ENCODE measurements at regions not wholly inside any gene's neighbourhood (a gene's known extent, or its start where the extent isn't known, plus 50 kb on each side); places are given as distances from the start of the nearest gene placed in this dataset.

DNA sequence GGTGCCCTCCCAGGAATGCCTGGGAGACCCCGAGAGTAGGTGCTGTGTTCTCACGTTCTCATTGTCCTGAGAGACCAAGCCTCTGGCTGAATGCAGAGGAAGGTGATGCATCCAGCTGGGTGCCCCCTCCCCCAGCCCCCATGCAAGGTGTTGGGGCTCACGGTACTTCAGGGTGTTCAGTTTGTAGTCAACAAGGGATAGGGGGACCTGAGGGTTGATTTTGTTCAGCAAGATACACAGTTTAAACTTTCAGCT, 60.4 kb upstream of the DUSP5 start:
- DNase-seq (ENCODE audit: low read depth), result no peak
- H3K4me3 ChIP-seq (ENCODE audit: control insufficient read depth, low read depth, low read length), result no peak overlapping the region
- TF ChIP-seq, protein P1, sequence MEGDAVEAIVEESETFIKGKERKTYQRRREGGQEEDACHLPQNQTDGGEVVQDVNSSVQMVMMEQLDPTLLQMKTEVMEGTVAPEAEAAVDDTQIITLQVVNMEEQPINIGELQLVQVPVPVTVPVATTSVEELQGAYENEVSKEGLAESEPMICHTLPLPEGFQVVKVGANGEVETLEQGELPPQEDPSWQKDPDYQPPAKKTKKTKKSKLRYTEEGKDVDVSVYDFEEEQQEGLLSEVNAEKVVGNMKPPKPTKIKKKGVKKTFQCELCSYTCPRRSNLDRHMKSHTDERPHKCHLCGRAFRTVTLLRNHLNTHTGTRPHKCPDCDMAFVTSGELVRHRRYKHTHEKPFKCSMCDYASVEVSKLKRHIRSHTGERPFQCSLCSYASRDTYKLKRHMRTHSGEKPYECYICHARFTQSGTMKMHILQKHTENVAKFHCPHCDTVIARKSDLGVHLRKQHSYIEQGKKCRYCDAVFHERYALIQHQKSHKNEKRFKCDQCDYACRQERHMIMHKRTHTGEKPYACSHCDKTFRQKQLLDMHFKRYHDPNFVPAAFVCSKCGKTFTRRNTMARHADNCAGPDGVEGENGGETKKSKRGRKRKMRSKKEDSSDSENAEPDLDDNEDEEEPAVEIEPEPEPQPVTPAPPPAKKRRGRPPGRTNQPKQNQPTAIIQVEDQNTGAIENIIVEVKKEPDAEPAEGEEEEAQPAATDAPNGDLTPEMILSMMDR (IDR thresholded peaks at IDR 0.05; ENCODE audit: control insufficient read depth, insufficient read depth, low read depth, low read length, missing control alignments), result no peak

DNA sequence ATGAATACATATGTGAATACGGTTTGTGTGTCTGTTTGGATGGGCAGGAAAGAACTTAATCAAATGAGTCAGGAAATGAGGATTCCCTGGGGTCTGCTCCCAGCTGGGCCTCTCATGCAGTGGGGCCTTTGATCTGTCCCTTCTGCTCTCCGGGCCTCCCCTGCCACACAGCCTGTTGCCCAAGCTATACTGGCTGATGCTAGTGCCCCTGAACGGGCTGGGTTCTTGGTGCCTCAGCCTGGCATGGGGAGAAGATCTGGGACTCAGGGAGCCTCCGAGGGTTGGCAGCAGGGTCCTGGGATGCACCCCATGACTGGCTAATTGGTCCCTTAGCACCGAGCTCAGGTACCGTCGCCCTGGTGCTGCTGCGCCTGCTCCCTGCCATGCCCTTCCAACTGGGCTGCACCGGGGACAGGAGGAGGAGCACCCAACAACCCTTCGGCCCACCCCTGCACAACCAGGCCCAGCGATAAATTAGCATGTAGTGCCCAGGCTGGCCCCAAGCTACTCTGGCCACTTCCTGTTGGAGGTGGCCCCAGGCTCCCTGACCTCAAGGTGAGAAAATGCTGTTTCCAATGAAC, 59.9 kb upstream of the DUSP5 start:
- no peak for DNase-seq (ENCODE audit: low read depth)
- TF ChIP-seq, protein P1 (IDR thresholded peaks at IDR 0.05; ENCODE audit: control insufficient read depth, insufficient read depth, low read depth, low read length, missing control alignments), result no peak
- no peak overlapping the region for H3K4me3 ChIP-seq (ENCODE audit: control insufficient read depth, low read depth, low read length)

DNA sequence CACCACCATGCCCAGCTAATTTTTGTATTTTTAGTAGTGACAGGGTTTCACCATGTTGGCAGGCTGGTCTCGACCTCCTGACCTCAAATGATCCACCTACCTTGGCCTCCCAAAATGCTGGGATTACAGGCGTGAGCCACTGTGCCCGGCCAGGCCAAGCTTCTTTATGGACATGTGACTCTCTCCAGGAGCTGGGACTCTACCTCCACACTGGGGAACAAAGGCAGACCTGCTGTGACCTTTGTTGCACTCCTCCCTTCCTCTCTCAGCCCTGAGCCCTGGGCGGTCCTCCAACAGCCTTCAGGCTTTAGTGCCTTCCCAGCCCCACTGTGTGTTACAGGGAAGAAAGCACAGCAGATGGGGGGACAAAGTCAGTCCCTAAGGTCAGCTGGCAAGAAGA, 55.0 kb upstream of the DUSP5 start:
- H3K4me3 ChIP-seq (ENCODE audit: control insufficient read depth, low read depth, low read length), result no peak overlapping the region
- no peak for DNase-seq (ENCODE audit: low read depth)
- TF ChIP-seq, protein P1 (IDR thresholded peaks at IDR 0.05; ENCODE audit: control insufficient read depth, insufficient read depth, low read depth, low read length, missing control alignments), result no peak

DNA sequence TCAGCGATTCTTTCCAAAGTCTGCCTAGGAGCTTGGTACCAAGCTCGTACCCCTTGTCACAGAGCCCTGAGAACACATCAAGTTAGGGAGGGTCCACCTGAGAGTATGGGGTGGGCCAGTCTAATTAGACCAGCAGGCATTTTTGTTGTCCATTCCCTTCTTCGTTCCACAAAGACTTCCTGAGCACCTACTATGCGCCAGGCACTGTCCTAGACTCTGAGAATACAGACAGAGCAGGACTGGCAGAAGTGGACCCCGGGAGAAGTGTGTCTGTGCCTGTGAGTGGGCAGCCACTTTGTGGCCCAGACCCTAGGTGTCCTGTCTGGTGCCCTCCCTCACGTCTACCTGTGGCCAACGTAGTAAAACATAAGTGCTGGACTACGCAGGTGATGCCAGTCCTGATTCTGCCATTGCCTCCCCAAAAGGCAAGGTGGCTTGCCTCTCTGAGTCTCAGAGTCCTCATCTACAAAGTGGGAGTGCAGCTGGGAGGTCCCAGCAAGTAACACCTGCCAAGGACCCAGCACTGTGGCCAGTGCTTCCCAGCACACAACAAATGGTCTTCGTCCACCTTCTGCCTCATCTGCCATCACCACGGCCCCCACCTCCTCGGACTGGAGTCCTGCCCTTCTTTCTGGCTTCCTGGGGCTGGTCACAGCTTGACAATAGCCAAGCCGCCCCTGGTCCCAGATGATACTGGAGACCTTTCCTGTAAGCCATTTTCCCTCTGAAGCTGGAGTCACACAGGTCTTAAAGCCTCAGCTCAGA, 54.3 kb upstream of the DUSP5 start:
- no peak overlapping the region for H3K4me3 ChIP-seq (ENCODE audit: control insufficient read depth, low read depth, low read length)
- DNase-seq (ENCODE audit: low read depth), result no peak
- TF ChIP-seq, protein P1 (IDR thresholded peaks at IDR 0.05; ENCODE audit: control insufficient read depth, insufficient read depth, low read depth, low read length, missing control alignments), result no peak

DNA sequence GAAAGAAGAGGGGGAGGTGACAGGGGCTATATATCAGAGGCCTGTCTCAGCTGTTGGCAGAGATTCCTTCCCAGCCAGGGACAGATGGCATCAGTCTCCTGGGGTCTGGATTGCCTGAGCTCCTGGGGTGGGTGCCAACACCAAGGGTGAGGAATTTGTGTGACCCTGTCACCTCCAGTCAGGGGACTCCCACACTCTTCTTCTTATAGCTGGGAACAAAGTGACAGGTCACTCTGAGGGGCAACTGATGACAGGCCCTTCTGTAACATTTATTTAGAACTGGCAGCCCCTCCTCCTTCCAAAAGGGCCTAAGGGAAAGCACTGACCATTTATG, 53.7 kb upstream of the DUSP5 start:
- no peak for DNase-seq (ENCODE audit: low read depth)
- no peak overlapping the region for H3K4me3 ChIP-seq (ENCODE audit: control insufficient read depth, low read depth, low read length)
- TF ChIP-seq, protein P1 (IDR thresholded peaks at IDR 0.05; ENCODE audit: control insufficient read depth, insufficient read depth, low read depth, low read length, missing control alignments), result no peak

DNA sequence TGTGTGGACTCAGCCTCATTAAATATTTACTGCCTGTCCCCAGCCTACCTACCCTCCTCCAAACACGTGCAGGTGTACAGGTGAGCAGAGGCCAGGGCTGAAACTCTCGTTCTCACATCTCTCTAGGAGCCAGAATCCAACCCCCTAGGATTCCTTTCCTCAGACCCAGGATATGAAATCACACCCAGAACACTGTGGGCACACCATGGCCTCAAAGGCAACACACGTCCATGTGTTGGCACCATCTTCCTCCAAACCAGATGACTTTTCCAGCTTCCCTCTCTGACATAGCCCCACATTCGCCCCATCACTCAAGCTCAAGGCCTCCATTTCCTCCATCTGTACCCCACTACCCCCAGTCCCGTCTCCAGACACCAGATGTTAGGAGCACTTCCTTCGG, 51.8 kb upstream of the DUSP5 start:
- TF ChIP-seq, protein P1 (IDR thresholded peaks at IDR 0.05; ENCODE audit: control insufficient read depth, insufficient read depth, low read depth, low read length, missing control alignments), result no peak
- DNase-seq (ENCODE audit: low read depth), result no peak
- no peak overlapping the region for H3K4me3 ChIP-seq (ENCODE audit: control insufficient read depth, low read depth, low read length)
